Amniotic epithelial cell (primary cell): ENCODE measurements at regions not wholly inside any gene's neighbourhood (a gene's known extent, or its start where the extent isn't known, plus 50 kb on each side); places are given as distances from the start of the nearest gene placed in this dataset.

Experiments used
- DNase-seq: peaks from one replicate; pipeline ENCODE4 v3.0.0-alpha.2; 2010; ENCODE audit warnings: low read depth

DNA sequence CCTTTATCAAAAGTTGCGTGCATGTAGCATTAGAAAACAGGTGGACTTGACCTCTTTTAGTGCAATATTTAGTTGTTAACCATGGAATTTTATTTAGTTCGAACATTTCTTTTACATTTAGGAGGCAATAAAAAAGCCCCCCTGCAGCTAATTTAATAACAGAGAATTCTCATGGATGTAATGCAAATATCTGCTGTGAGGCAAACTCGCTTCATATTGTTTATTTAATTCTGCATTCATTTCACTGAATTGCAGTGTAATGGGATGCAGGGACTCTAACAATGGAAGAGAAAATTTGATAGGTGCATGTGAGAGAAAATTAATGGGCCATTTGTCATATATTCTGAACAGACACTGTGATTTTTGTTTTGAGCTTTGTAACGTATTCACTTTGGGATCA is 205.1 kb upstream of the CHD1 start:
- no peak for DNase-seq

DNA sequence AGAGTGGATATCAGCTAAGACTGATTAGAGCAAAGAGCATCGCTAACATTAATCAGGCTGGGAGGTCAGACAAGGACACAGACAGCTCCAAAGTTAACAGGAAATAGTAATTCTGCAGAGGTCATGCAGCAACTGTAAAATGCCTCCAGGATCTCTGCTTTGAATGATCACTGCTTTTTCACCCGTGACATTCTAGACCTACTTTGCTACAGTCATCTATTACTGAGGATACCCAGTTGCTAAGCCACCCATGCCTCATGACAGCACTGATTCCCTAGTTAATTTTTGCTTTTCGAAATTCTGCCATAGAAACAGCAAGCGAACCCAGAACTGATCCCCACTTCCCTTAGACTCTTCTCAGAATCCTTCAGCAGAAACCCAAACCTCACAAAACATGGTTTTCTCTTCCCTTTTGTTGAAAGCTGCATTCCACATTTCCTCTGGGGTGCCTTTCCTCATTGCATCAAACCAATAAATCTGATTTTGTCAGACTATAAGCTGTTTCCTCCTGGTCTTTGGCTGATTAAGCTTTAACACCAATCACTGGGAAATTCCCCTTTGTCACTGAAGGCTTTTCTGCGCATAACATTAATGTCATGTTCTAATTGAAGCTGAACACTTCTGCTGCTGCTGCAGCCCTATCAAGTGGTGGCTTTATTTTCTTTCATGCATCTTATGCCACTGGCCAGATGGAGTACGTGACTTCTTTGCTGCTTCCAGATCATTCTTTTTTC is 201.1 kb upstream of the CHD1 start:
- no peak for DNase-seq

DNA sequence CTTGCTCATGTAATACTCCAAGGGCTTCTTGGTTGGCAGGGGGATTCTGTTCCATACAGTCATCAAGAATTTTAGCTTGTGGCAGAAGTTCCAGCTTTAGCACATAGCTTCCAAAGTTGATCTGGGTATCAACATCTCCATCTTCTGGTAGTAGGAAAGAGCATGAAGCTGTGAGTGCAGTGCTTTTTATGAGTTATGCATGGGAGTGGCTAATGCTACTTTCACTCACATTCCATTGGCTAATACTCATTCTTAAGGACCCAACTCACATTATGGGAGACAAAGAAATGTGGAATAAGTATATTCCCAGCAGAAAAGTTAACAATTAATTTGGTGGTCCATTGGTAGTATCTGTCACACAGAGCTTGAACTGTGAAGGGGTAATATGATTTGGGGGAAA is 194.2 kb upstream of the CHD1 start:
- peak; percentile 2 for DNase-seq

DNA sequence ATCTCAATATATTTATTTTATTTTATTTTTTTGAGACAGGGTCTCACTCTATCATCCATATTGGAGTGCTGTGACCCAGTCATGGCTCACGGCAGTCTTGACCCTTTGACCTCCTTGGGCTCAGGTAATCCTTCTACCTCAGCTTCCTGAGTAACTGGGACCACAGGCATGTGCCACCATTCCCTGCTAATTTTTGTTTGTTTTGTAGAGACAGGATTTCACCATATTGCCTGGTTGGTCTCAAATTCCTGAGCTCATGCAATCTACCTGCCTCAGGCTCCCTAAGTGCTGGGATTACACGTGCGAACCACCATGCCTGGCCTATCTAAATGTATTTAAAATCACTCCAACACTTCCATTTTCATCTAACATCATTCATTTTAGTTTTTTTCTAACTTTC is 190.5 kb upstream of the CHD1 start:
- no peak for DNase-seq

DNA sequence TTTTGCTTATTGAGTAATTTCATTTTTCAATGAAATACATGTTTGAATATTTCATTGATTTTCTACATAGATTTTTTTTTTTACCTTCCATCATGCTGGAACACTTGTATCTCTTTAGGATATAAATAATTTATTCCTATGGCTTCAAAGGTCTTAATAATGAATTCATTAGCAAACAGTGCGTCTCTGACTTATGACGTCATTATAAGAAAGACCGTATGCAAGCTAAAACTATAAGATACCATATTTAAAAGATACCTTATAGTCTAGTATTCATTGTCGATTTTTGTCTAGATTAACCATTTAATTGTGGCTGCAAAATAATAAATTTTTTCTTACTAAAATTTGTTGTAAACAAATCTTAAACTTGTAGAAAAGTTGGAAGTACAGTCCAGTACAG is 187.7 kb upstream of the CHD1 start:
- DNase-seq, result no peak

DNA sequence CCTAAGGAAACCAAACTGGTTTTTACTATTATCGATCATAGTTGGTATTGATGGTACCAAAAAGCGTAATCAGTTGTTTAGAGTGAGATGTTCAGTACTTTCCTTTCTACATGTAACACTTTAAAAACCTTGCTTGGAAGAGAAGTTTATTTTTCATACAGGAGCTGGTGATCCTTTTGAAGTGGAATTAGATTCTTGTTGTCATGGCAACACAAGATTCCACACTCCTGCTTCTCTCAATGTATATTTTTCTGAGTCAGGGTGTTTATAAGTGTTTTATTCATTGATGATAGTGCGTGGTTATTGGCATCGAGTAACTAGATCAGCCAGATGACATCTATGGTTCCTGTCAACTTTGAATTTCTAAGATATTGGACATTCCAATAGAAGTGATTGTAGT is 181.1 kb upstream of the CHD1 start:
- no peak for DNase-seq

DNA sequence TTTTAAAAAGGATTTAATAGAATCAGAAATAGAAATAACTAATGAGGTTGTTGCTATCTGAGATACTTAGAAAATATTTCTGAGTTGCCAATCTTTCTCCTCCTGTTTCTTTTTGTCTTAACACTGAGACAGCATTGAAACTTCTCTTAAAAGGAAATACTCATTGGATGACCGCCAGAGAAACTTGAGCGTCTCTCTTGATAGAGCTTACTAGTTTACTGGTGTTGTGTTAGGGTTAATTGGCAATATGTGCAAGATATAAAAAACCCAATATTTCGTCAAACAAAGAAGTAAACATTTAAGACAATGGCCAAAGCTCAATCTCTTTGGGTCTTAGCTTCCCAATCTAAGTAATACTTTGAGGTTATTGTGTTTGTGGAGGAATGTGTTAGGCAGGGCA is 176.4 kb upstream of the CHD1 start:
- DNase-seq, result no peak

DNA sequence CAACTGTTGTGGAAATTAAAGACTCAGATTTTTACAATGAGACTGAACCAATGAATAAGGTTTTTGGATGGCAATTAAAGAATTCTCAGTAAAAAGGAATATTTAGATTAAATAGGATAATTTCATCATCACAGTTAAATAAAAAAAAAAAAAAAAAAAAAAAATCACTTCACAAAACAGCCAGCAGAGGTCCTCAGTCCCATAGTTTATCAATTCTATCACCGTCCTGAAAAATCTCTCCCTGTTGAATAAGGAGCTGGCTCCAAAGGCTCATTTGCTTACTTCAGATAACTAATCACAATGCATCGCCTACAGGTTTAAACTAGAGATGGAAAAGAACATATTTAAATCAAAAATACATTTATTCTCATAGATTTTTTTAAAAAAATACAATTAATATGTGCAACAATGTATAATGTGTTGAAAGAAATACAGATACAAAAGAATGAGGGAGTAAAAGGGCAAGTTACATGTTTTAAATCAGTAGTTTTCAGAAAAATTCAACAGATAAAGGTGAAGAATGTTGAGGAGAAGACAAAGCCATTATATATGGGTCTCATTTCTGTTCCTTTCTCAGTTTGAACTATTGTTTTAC is 175.8 kb upstream of the CHD1 start:
- DNase-seq, result peak; percentile 25

DNA sequence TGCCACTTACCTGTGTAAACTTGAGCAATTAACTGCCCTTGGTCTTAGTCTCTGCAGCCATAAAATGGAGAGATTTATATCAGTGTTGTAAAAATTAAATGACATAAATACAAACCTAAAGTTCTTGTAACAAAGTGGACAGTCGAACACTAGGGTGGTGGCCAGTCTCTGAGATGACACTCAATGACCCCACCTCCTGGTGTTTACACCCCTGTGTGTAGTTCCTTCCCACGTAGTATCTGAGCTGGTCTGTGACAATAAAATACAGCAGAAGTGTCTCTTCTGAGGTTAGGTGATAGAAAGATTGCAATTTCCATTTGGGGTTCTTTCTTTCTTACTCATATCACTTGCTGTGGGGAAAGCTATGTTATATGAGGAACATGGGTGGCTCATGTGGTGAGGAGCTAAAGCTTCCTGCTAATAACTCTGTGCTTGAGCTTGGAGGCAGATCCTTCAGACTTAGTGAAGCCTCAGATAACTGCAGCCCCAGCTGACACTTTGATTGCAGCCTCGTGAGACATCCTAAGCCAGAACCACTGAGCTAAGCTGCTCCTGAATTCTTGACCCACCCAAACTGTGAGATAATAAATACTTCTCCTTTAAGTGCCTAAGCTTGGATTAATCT is 173.4 kb upstream of the CHD1 start:
- DNase-seq, result peak; percentile 2

DNA sequence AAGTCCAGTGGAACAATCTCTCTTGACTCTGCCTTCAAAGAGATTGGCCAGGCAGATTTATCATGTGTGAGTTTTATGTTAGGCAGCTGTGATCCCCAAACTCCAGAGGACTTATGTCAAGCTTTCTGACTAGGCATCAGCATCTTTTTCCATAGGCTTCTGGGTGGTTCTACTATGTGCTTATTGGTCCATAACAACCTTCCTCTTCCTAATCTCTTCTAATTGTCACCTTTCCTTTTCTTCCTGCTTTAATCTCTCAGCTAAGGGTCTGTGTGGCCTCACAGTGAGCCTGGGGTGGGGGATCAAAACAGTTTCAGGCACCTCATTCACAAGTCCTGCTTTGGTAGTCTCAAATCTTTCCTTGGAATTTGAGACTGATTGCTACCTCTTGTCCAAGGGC is 170.9 kb upstream of the CHD1 start:
- DNase-seq, result no peak

DNA sequence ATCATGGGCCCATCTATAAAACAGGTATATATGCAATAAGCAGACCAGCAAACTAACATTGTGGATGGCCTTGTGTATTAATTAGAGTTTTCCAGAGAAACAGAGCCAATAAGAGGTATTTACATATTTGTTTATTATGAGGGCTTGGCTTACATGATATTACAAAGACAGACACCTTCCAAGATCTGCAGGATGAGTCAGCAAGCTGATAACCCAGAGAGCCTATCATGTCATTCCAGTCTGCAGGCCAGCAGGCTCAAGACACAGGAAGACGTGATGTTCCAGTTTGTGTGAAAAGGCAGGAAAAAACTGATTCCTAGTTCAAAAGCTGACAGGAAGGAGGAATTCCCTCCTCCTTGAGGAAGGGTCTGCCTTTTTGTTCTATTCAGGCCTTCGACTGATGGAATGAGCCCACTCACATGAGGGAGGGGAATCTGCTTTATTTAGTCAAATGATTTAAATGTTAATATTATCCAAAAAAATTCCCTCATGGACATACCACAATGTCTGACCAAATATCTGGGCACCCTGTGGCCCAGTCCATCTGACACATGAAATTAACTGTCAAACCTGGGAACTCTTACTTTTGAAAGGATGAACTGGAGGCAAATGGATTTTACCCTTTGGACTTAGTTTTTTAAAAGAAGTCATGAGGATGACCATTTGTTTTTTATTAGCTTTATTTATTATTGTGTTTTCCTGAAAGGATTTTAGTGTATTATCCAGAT is 161.2 kb upstream of the CHD1 start:
- DNase-seq, result no peak

DNA sequence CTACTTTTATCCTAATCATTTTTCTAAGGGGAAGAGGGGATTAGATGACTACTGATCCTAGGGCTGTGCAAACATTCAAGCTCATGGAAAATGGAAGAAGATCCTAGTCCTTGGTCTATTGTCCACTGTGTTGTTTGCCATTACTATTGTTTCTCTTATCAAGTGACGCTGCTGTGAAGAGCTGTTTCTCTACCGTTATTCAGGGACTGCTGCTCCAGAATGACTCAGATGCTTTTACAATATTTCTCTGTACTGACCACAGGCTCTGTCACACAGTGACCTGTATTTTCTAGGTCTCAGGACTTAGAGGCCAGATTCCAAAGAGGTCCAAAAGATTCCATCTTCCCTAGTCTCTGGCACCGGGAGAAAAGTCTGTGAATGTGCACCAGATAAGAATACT is 159.5 kb upstream of the CHD1 start:
- DNase-seq, result peak; percentile 8

DNA sequence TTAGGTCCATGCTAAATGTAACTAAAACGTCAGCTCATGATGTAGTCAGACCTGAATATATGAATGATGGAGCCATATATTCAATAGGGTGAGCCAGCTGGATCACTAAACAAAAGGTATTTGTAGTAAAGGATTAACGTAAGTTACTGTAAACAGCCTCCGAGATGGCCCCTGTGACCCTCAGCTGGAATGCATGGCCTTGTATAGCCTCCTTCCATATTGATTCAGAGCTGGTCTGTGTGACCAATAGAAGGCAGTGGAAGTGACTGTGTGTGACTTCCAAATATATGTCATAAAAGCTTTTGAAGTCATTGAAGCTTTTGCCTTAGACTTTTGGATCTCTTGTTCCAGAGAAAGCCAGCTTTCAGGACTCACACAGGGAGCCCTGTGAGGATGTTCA is 154.4 kb upstream of the CHD1 start:
- DNase-seq, result no peak

DNA sequence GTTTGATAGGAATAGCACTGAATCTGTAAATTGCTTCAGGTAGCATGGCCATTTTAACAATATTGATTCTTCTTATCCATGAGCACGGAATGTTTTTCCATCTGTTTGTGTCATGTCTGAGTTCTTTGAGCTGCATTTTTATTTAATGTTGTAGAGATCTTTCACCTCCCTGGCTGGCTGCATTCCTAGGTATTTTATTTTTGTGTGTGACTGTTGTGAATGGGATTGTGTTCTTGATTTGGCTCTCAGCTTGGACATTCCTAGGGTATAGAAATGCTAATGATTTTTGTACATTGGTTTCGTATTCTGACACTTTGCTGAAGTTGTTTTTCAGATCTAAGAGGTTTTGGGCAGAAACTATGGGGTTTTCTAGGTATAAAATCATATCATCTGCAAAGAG is 152.9 kb upstream of the CHD1 start:
- no peak for DNase-seq

DNA sequence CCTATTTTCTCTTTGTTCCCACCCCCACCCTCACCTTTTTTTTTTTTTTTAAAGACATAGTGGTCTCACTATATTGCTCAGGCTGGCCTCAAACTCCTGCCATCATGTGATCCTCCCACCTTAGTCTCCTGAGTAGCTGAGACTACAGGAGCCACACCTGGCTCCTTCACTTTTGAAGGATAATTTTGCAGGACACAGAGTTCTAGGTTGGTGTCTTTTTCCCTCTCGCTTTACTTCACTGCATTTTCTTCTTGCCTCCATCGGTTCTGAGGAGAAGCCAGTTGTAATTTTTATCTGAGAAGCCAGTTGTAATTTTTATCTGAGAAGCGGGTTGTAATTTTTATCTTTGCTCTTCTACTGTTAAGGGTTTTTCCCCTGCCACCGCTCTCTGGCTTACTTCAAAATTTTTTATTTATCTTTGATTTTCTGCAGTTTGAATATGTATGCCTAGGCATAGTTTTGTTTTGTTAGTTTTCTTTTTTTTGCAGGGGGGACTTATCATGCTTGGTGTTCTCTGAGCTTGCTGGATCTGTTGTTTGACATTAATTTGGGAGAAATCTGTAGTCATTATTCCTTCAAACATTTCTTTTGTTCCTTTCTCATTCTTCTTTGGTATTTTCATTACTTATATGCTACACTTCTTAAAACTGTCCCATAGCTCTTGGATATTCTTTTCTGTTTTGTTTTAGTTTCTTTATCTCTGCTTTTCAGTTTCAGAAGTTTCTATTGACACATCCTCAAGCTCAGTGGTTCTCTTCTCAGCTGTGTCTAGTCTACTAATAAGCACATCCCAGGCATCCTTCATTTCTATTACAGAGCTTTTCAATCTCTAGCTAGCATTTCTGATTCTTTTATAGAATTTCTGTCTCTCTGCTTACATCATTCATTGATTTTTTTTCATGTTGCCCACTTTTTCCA is 148.2 kb upstream of the CHD1 start:
- no peak for DNase-seq

DNA sequence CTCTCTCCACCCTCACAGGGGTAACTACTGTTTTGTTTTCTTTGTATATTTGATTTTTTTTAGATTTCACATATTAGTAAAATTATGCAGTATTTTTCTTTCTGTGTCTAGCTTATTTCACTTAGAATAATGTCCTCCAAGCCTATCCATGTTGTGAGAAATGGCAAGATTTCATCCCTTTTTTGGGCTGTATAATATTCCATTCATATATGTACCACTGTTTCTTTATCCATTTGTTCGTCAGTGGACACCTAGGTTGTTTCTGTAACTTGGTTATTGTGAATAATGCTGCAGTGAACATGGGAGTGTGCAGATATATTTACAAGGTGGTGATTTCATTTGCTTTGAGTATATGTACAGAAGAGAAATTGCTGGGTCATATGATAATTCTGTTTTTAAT is 144.0 kb upstream of the CHD1 start:
- DNase-seq, result no peak

DNA sequence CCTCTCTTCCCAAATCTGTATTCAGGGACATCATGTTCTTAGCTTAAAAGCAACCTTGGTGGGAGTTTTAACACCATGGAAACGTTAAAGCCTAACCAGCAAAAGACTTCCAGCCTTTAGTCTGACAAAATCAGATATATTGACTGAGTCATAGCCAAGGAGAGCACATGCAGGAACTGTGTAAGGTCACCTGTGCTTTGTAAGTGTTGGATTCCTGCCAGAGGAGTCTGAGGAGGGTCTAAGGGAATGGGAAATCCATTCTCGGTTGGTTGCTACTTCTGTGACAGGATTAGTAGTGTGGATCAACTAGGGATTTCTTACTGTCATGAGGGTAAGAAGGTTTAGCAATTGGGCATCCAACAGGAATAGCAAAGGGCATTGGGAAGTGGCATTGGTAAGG is 142.0 kb upstream of the CHD1 start:
- no peak for DNase-seq

DNA sequence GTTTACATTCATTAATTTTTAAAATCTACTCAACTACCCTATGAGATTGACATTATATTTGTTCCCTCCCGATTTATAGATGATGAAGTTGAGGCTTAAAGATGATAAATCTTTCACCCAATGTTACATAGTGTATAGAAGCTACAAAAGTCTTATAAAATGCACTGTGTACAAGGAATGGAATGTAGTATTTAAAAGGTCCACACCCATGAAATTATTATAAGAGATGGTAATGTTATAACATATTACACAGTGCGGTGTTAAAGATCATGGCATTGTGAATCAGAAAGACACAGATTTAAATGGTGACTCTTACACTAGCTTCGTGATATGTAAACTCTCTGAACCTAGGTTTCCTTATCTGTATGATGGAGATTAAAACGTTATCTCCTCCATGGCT is 141.6 kb upstream of the CHD1 start:
- no peak for DNase-seq

DNA sequence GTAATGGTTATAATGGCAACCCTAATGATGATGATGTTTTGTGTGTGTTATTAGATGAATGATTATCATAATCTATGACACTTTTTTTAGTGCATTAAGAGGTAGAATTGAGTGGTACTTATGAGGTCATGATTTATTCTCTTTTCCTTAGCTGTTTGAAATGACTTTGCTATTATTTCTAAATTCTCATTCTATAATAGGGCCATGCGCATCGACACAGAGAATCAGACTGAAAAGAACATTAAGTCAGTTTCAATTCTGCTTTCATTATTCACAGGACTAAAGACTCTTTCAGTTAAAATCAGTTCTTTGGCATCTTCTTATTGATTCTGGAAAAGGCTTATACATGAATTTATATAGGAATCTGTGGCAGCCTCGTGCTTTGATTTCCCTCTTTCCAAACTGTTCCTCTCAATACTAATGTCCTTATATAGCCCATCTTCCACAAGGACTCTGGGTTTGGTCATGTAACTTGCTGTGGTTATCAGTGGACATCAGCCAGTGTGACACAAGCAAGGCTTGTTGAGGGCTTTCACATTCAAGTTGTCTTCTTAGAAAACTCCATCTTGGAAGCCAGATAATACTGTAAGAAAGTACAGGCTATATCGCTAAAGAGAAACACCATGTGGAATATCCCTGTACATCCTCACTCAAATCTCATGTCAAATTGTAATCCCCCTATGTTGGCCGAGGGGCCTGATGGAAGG is 140.3 kb upstream of the CHD1 start:
- DNase-seq, result no peak

DNA sequence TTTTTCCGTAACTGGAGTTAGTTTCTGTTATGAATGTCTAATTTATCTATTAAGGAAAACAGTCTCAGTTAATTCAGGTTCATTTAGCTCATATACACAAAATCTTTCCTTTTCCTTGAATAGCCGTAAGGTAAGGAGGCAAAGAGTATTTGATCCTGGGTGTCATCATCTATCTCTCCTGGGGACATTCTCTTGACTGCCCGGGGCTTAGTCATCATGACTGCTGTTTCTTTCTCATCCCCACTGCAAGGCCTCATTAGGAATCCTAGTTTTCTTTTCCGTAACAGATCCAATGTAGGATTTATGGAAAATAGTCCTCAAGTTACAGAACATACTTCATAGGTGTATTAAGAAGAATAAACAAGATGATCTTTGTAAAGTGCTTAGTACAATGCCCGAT is 134.9 kb upstream of the CHD1 start:
- DNase-seq, result no peak

DNA sequence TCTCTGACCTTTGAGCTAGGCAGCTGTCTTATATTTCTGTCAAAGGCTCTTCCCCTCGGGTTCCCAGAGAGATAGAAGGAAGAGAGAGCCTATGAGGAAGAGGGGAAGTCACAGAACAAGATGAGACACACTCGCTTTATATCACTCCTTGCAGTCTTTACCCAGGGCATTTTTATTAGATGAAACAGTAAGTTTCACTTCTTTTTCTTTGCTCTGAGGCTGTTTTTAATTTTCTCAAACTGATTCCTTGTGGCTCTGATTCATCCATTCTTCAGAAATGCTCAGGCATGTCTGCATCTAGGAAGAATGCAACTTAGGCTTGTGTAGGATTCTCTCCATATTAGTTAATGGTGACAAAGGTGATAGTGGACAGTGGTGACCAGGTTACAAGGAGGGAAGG is 132.9 kb upstream of the CHD1 start:
- DNase-seq, result peak; percentile 15
